ENCODE measurements at regions not wholly inside any gene's neighbourhood (a gene's known extent, or its start where the extent isn't known, plus 50 kb on each side); places are given as distances from the start of the nearest gene placed in this dataset.

GRCh38 chr14:101071493-101071906 lies 168.0 kb upstream of the RTL1 start:
- in situ Hi-C loops (cut with HindIII; ENCODE audit: low pct_unique_long_range_greater_than_20kb, low sequenced_read_pairs) (no loop called here), intact Hi-C loops (cut with micrococcal nuclease; ENCODE audit: unreplicated experiment) (loop anchor here (10.0 kb wide), 1 partner anchor 163 kb away; no protein-coding TSS in a partner anchor)
- no TSS peak for BruUV-seq (replicated peaks)
- Histone ChIP-seq H3K27ac (ENCODE audit: low read length) (peak overlapping the region; percentile 86), H3K36me3 (ENCODE audit: control insufficient read depth, insufficient read depth, low read length) (no peaks in the 10 kb centered on the region), H3K27me3 (ENCODE audit: control insufficient read depth, insufficient read depth, low read length) (no peaks in the 10 kb centered on the region), H3K4me3 (ENCODE audit: low read depth in 2 of 2, low read length in 2 of 2) (no peak overlapping the region), H3K9me3 (ENCODE audit: control insufficient read depth, insufficient read depth, low read depth, low read length) (no peaks in the 10 kb centered on the region), H3K4me1 (ENCODE audit: control insufficient read depth, insufficient read depth, low read length) (peaks cover 35% of the 10 kb centered on the region)
- ChIA-PET CTCF (no interaction called here), POLR2A (no interaction called here)
- DNase-seq (ENCODE audit: low read depth, low spot score) (no peak), ATAC-seq (no peak)
- no peak for TF ChIP-seq TCF7L2 (IDR thresholded peaks at IDR 0.05; ENCODE audit: low read depth, low read length)
- TF ChIP-seq, protein P1, sequence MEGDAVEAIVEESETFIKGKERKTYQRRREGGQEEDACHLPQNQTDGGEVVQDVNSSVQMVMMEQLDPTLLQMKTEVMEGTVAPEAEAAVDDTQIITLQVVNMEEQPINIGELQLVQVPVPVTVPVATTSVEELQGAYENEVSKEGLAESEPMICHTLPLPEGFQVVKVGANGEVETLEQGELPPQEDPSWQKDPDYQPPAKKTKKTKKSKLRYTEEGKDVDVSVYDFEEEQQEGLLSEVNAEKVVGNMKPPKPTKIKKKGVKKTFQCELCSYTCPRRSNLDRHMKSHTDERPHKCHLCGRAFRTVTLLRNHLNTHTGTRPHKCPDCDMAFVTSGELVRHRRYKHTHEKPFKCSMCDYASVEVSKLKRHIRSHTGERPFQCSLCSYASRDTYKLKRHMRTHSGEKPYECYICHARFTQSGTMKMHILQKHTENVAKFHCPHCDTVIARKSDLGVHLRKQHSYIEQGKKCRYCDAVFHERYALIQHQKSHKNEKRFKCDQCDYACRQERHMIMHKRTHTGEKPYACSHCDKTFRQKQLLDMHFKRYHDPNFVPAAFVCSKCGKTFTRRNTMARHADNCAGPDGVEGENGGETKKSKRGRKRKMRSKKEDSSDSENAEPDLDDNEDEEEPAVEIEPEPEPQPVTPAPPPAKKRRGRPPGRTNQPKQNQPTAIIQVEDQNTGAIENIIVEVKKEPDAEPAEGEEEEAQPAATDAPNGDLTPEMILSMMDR (IDR thresholded peaks at IDR 0.05): no peak
- TF ChIP-seq REST (IDR thresholded peaks at IDR 0.05; ENCODE audit: insufficient read depth in 1 of 2, low read depth in 2 of 2, low read length in 1 of 2): no peak
- no peak for TF ChIP-seq POLR2AphosphoS5 (IDR thresholded peaks at IDR 0.05; ENCODE audit: low read depth, low read length)
- no peak for TF ChIP-seq SIN3A (IDR thresholded peaks at IDR 0.05; ENCODE audit: borderline replicate concordance, insufficient read depth, low read depth, low read length)

- TF ChIP-seq REST (IDR thresholded peaks at IDR 0.05; ENCODE audit: insufficient read depth in 1 of 2, low read depth in 2 of 2, low read length in 1 of 2): no peak
- TF ChIP-seq POLR2AphosphoS5 (IDR thresholded peaks at IDR 0.05; ENCODE audit: low read depth, low read length): no peak
- TF ChIP-seq TCF7L2 (IDR thresholded peaks at IDR 0.05; ENCODE audit: low read depth, low read length): no peak
- TF ChIP-seq, protein P1 (IDR thresholded peaks at IDR 0.05): no peak
- TF ChIP-seq SIN3A (IDR thresholded peaks at IDR 0.05; ENCODE audit: borderline replicate concordance, insufficient read depth, low read depth, low read length): no peak
- no peaks in the 10 kb centered on the region for H3K27me3 ChIP-seq (ENCODE audit: control insufficient read depth, insufficient read depth, low read length)
- H3K4me3 ChIP-seq (ENCODE audit: low read depth in 2 of 2, low read length in 2 of 2): no peak overlapping the region
- peaks cover 35% of the 10 kb centered on the region for H3K4me1 ChIP-seq (ENCODE audit: control insufficient read depth, insufficient read depth, low read length)
- ATAC-seq (no peak), DNase-seq (ENCODE audit: low read depth, low spot score) (no peak)
- H3K27ac ChIP-seq (ENCODE audit: low read length): peak overlapping the region; percentile 86
- BruUV-seq (replicated peaks): no TSS peak
- CTCF ChIA-PET: no interaction called here
- in situ Hi-C loops (cut with HindIII; ENCODE audit: low pct_unique_long_range_greater_than_20kb, low sequenced_read_pairs) (no loop called here), intact Hi-C loops (cut with micrococcal nuclease; ENCODE audit: unreplicated experiment) (loop anchor here (10.0 kb wide), 1 partner anchor 163 kb away; no protein-coding TSS in a partner anchor)
- POLR2A ChIA-PET: no interaction called here
- H3K9me3 ChIP-seq (ENCODE audit: control insufficient read depth, insufficient read depth, low read depth, low read length): no peaks in the 10 kb centered on the region
- H3K36me3 ChIP-seq (ENCODE audit: control insufficient read depth, insufficient read depth, low read length): no peaks in the 10 kb centered on the region
Measured at GRCh38 chr14:101072070-101072469, 168.5 kb upstream of the RTL1 start.

Measured in Panc1 (cell line).